A549 (cell line): ENCODE measurements at regions not wholly inside any gene's neighbourhood (a gene's known extent, or its start where the extent isn't known, plus 50 kb on each side); places are given as distances from the start of the nearest gene placed in this dataset.

Experiments
- ATAC-seq, 2 experiments: fragments of 200-7000 bp in 1 of 2; fragments of >200 bp in 1 of 2; cut with Nextera tagmentation in 1 of 2; cut with Tn5 transposase in 1 of 2; 3 replicates each; pipeline versions ENCODE4 v1.8.0 to v1.9.1; 2018 to 2020; ENCODE audit warnings: mild to moderate bottlenecking in 1 of 2, moderate library complexity in 1 of 2
- CTCF ChIA-PET: fragments of 300-600 bp; sonication (Branson Sonifier 250); formaldehyde crosslinking; extraction: SDS; loops from one replicate; lab custom pipeline; 2021; ENCODE audit warnings: antibody characterized with exemption, inconsistent platforms; lab: Yijun Ruan, JAX
- POLR2A ChIA-PET: fragments of 350-600 bp; formaldehyde crosslinking; extraction: SDS; loops from one replicate; lab custom pipeline; 2021; ENCODE audit warnings: antibody characterized with exemption, inconsistent platforms; lab: Yijun Ruan, JAX
- DNase-seq, 2 experiments: peaks; one replicate each; pipeline versions ENCODE4 v3.0.0 to v3.0.0-alpha.2; 2011 to 2016; ENCODE audit warnings: low read depth in 1 of 2, low spot score in 1 of 2
- FAIRE-seq: peaks from 2 replicates; lab custom pipeline; 2011; peaks lifted over from hg19 to GRCh38; lab: Jason Lieb, UNC
- H3K27ac ChIP-seq, 2 experiments: fragments of >200 bp; sonication (Bioruptor Twin); formaldehyde crosslinking; 3 replicates each; pipeline ENCODE4 v1.5.1; 2016 to 2017
- H3K4me1 ChIP-seq: fragments of >200 bp; sonication (Bioruptor Twin); formaldehyde crosslinking; 3 replicates; pipeline ENCODE4 v1.6.1; 2016
- H3K4me2 ChIP-seq: fragments of >200 bp; sonication (Bioruptor Twin); formaldehyde crosslinking; 3 replicates; pipeline ENCODE4 v1.6.1; 2016
- H3K4me3 ChIP-seq: fragments of >200 bp; sonication (Bioruptor Twin); formaldehyde crosslinking; 3 replicates; pipeline ENCODE4 v1.5.1; 2016
- H3K9me3 ChIP-seq: fragments of >200 bp; sonication (Bioruptor Twin); formaldehyde crosslinking; 3 replicates; pipeline ENCODE4 v1.6.1; 2016
- CBX2 ChIP-seq: fragments of 200-600 bp; sonication (generic); IDR thresholded peaks from 2 replicates; pipeline ENCODE4 v1.6.1; 2016; ENCODE audit warnings: low read depth, mild to moderate bottlenecking, borderline replicate concordance
- CBX8 ChIP-seq: fragments of 200-600 bp; sonication (generic); IDR thresholded peaks from 2 replicates; pipeline ENCODE4 v1.6.1; 2016
- CEBPB ChIP-seq, 2 experiments: fragments of >200 bp in 1 of 2; sonication (Bioruptor Twin) in 1 of 2; formaldehyde crosslinking in 1 of 2; IDR thresholded peaks; 2 replicates each; pipeline ENCODE4 v1.6.1; 2012 to 2016
- E2F6 ChIP-seq: IDR thresholded peaks from 2 replicates; pipeline ENCODE4 v1.6.1; 2012; ENCODE audit warnings: low read depth, borderline replicate concordance
- EHF ChIP-seq: fragments of 250-450 bp; sonication (Bioruptor Pico); IDR thresholded peaks from 2 replicates; pipeline ENCODE4 v1.5.0; 2020; ENCODE audit warnings: mild to moderate bottlenecking
- FOSL2 ChIP-seq, 2 experiments: fragments of 450-650 bp in 1 of 2; fragments of >200 bp in 1 of 2; sonication (Bioruptor Twin) in 1 of 2; formaldehyde crosslinking; IDR thresholded peaks; 2 replicates each; pipeline versions ENCODE4 v1.5.0 to v1.6.1; 2016 to 2020; ENCODE audit warnings: mild to moderate bottlenecking in 1 of 2, moderate library complexity in 1 of 2
- HDAC2 ChIP-seq: fragments of 200-600 bp; sonication (generic); IDR thresholded peaks from 2 replicates; pipeline ENCODE4 v1.6.1; 2016
- HES2 ChIP-seq: fragments of >200 bp; sonication (Bioruptor Twin); formaldehyde crosslinking; IDR thresholded peaks from 2 replicates; pipeline ENCODE4 v1.6.1; 2016
- HMGXB4 ChIP-seq: fragments of 250-450 bp; sonication (Bioruptor Pico); IDR thresholded peaks from 2 replicates; pipeline ENCODE4 v1.5.0; 2021; ENCODE audit warnings: mild to moderate bottlenecking, moderate library complexity, borderline replicate concordance
- HOXA7 ChIP-seq: fragments of 250-450 bp; sonication (Bioruptor Pico); IDR thresholded peaks from 2 replicates; pipeline ENCODE4 v1.5.0; 2020; ENCODE audit warnings: mild to moderate bottlenecking, moderate library complexity
- HOXB5 ChIP-seq: fragments of 250-450 bp; sonication (Bioruptor Pico); IDR thresholded peaks from 2 replicates; pipeline ENCODE4 v1.5.0; 2020; ENCODE audit warnings: mild to moderate bottlenecking, moderate library complexity
- JUN ChIP-seq, 2 experiments: fragments of >200 bp; sonication (Bioruptor Twin); formaldehyde crosslinking; IDR thresholded peaks; 2 replicates in 1 of 2; 3 replicates in 1 of 2; pipeline ENCODE4 v1.6.1; 2016 to 2017
- MAZ ChIP-seq: fragments of 150-350 bp; IDR thresholded peaks from 2 replicates; pipeline ENCODE4 v1.6.1; 2014; ENCODE audit warnings: antibody characterized with exemption, low read depth, low read length, borderline replicate concordance
- MYC ChIP-seq: IDR thresholded peaks from 2 replicates; pipeline ENCODE4 v1.6.1; 2012; ENCODE audit warnings: mild to moderate bottlenecking, inconsistent platforms, low read length, improper control_type of control experiment, borderline replicate concordance
- POLR2A ChIP-seq: IDR thresholded peaks from 2 replicates; pipeline ENCODE4 v1.6.1; 2012; ENCODE audit warnings: mild to moderate bottlenecking, low read length
- RARB ChIP-seq: fragments of 250-450 bp; sonication (Bioruptor Pico); IDR thresholded peaks from 2 replicates; pipeline ENCODE4 v1.8.0; 2021; ENCODE audit warnings: mild to moderate bottlenecking, moderate library complexity
- REST ChIP-seq: fragments of 200-600 bp; sonication (generic); IDR thresholded peaks from 2 replicates; pipeline ENCODE4 v1.6.1; 2016; ENCODE audit warnings: antibody characterized with exemption, mild to moderate bottlenecking, moderate library complexity
- SREBF2 ChIP-seq: fragments of 450-650 bp; IDR thresholded peaks from 2 replicates; pipeline ENCODE4 v1.6.1; 2014; ENCODE audit warnings: mild to moderate bottlenecking, moderate library complexity
- USF2 ChIP-seq: fragments of 450-650 bp; IDR thresholded peaks from 2 replicates; pipeline ENCODE4 v1.6.1; 2014; ENCODE audit warnings: antibody characterized with exemption
- ZSCAN20 ChIP-seq: fragments of 250-450 bp; sonication (Bioruptor Pico); IDR thresholded peaks from 2 replicates; pipeline ENCODE4 v1.8.0; 2022; ENCODE audit warnings: mild to moderate bottlenecking, moderate library complexity
- WGBS: methylation state at CpG from one replicate; pipeline ENCODE4 v1.1.6; 2017; ENCODE audit errors: missing lambda C conversion rate; 5-methylcytosine and 5-hydroxymethylcytosine counted together

GRCh38 chr11:19459240-19459639 lies 218.5 kb upstream of the E2F8 start (continued):
- no peak for TF ChIP-seq USF2
- no peak for TF ChIP-seq FOSL2 (IDR thresholded peaks at IDR 0.05)
- TF ChIP-seq FOSL2 (CRISPR knock-in tag; IDR thresholded peaks at IDR 0.05), result no peak
- TF ChIP-seq HOXB5 (CRISPR knock-in tag), result no peak
- TF ChIP-seq, all 56 proteins: peak for 0

- FAIRE-seq, result no peak
- CTCF ChIA-PET, result interaction anchor here (1.3 to 1.4 kb wide), 2 partner anchors 94 to 387 kb away, joined by 3 to 4 read pairs; no protein-coding TSS in a partner anchor
- TF ChIP-seq SREBF2 (no peak), USF2 (no peak), HES2 (no peak), JUN (IDR thresholded peaks at IDR 0.05) (no peak)
- no peaks in the 10 kb centered on the region for H3K4me1 ChIP-seq
- WGBS, result 86% methylated on average over 3 of the region's 3 CpGs
- no peak overlapping the region for H3K4me2 ChIP-seq
- no peak for DNase-seq
- H3K9me3 ChIP-seq, result no peaks in the 10 kb centered on the region
- H3K27ac ChIP-seq, result no peak overlapping the region
- no peak for ATAC-seq
- POLR2A ChIA-PET, result no interaction called here
- H3K4me3 ChIP-seq, result no peak overlapping the region
Observed at GRCh38 chr11:19458721-19459120, 218.0 kb upstream of the E2F8 start.

GRCh38 chr11:19458231-19458630 lies 217.5 kb upstream of the E2F8 start:
- CTCF ChIA-PET, result interaction anchor here (1.3 kb wide), 1 partner anchor 94 kb away, joined by 3 read pairs; no protein-coding TSS in a partner anchor
- FAIRE-seq, result no peak
- POLR2A ChIA-PET, result no interaction called here

GRCh38 chr11:19455731-19456130 lies 215.0 kb upstream of the E2F8 start:
- DNase-seq (no peak), FAIRE-seq (no peak), ATAC-seq (no peak)
- H3K4me3 ChIP-seq, result no peak overlapping the region
- no peaks in the 10 kb centered on the region for H3K9me3 ChIP-seq
- no peaks in the 10 kb centered on the region for H3K4me1 ChIP-seq
- H3K27ac ChIP-seq, result no peak overlapping the region
- no peak for TF ChIP-seq POLR2A
- no peak for TF ChIP-seq REST
- TF ChIP-seq ZSCAN20 (CRISPR knock-in tag), result no peak
- no peak for TF ChIP-seq CBX2
- no peak for TF ChIP-seq EHF (CRISPR knock-in tag)
- no peak for TF ChIP-seq HOXA7 (CRISPR knock-in tag)
- TF ChIP-seq RARB (CRISPR knock-in tag), result no peak
- TF ChIP-seq CEBPB (IDR thresholded peaks at IDR 0.05), result no peak
- TF ChIP-seq MYC, result no peak
- TF ChIP-seq FOSL2 (IDR thresholded peaks at IDR 0.05), result no peak
- TF ChIP-seq FOSL2 (CRISPR knock-in tag; IDR thresholded peaks at IDR 0.05), result no peak
- ChIA-PET CTCF (no interaction called here), POLR2A (no interaction called here)
- WGBS, result 56% methylated on average over 3 of the region's 4 CpGs
- H3K4me2 ChIP-seq, result no peak overlapping the region

More at GRCh38 chr11:19458231-19458630, 217.5 kb upstream of the E2F8 start:
- no peak overlapping the region for H3K27ac ChIP-seq
- H3K4me1 ChIP-seq, result no peaks in the 10 kb centered on the region
- H3K4me2 ChIP-seq, result no peak overlapping the region
- ATAC-seq (no peak), DNase-seq (no peak)
- H3K9me3 ChIP-seq, result no peaks in the 10 kb centered on the region
- H3K4me3 ChIP-seq, result no peak overlapping the region
- TF ChIP-seq HDAC2 (no peak), HMGXB4 (CRISPR knock-in tag) (no peak), MAZ (no peak), CBX8 (no peak), E2F6 (no peak)
- WGBS, result 54% methylated on average over 2 of the region's 2 CpGs
